GM10266 (cell line): ENCODE measurements at regions not wholly inside any gene's neighbourhood (a gene's known extent, or its start where the extent isn't known, plus 50 kb on each side); places are given as distances from the start of the nearest gene placed in this dataset.

Experiments
- DNase-seq: peaks from one replicate; pipeline ENCODE4 v3.0.0; 2012; ENCODE audit errors: extremely low spot score
- TF ChIP-seq, protein P1 (sequence below): IDR thresholded peaks from 2 replicates; pipeline ENCODE4 v1.5.1; 2012; ENCODE audit warnings: mild to moderate bottlenecking, low read depth; ENCODE audit not compliant: control insufficient read depth, insufficient read depth; ENCODE audit errors: missing control alignments

DNA sequence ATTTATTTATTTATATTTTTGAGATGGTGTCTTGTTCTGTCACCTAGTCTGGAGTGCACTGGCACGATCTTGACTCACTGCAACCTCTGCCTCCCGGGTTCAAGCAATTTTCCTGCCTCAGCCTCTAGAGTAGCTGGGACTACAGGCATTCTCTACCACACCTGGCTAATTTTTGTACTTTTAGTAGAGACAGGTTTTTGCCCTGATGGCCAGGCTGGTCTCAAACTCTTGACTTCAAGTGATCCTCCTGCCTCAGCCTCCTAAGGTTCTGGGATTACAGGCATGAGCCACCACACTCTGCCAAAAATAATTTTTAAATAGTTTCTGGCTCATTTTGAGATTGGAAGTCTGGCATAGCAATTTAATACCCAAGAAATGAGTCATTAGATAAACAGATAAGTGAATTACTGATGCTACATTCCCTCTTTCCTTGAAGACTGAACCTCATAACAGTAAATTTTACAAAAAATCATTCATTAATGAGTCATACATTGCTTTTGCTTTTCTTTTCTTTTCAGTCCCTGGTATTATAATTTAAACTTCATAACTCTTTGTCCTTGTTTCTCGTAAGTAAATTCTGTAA is 881.6 kb upstream of the PIK3C3 start:
- no peak for DNase-seq
- TF ChIP-seq, protein P1, sequence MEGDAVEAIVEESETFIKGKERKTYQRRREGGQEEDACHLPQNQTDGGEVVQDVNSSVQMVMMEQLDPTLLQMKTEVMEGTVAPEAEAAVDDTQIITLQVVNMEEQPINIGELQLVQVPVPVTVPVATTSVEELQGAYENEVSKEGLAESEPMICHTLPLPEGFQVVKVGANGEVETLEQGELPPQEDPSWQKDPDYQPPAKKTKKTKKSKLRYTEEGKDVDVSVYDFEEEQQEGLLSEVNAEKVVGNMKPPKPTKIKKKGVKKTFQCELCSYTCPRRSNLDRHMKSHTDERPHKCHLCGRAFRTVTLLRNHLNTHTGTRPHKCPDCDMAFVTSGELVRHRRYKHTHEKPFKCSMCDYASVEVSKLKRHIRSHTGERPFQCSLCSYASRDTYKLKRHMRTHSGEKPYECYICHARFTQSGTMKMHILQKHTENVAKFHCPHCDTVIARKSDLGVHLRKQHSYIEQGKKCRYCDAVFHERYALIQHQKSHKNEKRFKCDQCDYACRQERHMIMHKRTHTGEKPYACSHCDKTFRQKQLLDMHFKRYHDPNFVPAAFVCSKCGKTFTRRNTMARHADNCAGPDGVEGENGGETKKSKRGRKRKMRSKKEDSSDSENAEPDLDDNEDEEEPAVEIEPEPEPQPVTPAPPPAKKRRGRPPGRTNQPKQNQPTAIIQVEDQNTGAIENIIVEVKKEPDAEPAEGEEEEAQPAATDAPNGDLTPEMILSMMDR = no peak

- TF ChIP-seq, protein P1 = no peak
- DNase-seq = no peak
Measured at GRCh38 chr18:41072946-41073345, 882.1 kb upstream of the PIK3C3 start.

- TF ChIP-seq, protein P1 = no peak
- no peak for DNase-seq
Measured at GRCh38 chr18:41071826-41072225, 883.2 kb upstream of the PIK3C3 start.

GRCh38 chr18:41069167-41069566 is 885.9 kb upstream of the PIK3C3 start:
- TF ChIP-seq, protein P1 = no peak
- no peak for DNase-seq

DNA sequence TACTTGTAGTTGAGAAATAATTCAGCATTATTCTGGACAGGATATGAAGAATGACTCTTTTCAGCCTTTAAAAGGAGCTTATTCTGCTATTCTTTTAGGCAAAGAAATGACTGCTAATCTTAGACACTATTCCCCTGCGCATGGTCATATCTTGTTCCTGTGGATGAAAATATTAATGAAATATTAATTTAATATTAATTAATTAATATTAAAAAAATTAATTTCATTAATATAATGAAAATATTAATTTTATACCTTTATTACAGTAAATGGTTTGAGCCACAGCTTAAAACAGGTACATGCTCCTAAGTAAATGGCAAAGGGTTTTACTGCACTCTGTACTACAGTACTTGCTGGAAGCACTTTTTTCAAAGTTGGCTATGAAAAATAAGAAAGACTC is 890.1 kb upstream of the PIK3C3 start:
- no peak for DNase-seq
- TF ChIP-seq, protein P1 = no peak

GRCh38 chr18:41060967-41061366 is 894.1 kb upstream of the PIK3C3 start:
- TF ChIP-seq, protein P1 = no peak
- no peak for DNase-seq

GRCh38 chr18:41059126-41059415 is 896.0 kb upstream of the PIK3C3 start:
- DNase-seq = no peak
- TF ChIP-seq, protein P1 = no peak
